ENCODE measurements at regions not wholly inside any gene's neighbourhood (a gene's known extent, or its start where the extent isn't known, plus 50 kb on each side); places are given as distances from the start of the nearest gene placed in this dataset.

GRCh38 chr18:77822632-77823031 lies 573.0 kb downstream of the GALR1 start:
- TF ChIP-seq CTCF (conservative IDR thresholded peaks at IDR 0.05; ENCODE audit: low read depth, low read length) (no peak), EZH2 (IDR thresholded peaks at IDR 0.05; ENCODE audit: borderline replicate concordance, low read depth, low read length, poor library complexity, severe bottlenecking) (no peak)
